ENCODE measurements at regions not wholly inside any gene's neighbourhood (a gene's known extent, or its start where the extent isn't known, plus 50 kb on each side); places are given as distances from the start of the nearest gene placed in this dataset.

DNA sequence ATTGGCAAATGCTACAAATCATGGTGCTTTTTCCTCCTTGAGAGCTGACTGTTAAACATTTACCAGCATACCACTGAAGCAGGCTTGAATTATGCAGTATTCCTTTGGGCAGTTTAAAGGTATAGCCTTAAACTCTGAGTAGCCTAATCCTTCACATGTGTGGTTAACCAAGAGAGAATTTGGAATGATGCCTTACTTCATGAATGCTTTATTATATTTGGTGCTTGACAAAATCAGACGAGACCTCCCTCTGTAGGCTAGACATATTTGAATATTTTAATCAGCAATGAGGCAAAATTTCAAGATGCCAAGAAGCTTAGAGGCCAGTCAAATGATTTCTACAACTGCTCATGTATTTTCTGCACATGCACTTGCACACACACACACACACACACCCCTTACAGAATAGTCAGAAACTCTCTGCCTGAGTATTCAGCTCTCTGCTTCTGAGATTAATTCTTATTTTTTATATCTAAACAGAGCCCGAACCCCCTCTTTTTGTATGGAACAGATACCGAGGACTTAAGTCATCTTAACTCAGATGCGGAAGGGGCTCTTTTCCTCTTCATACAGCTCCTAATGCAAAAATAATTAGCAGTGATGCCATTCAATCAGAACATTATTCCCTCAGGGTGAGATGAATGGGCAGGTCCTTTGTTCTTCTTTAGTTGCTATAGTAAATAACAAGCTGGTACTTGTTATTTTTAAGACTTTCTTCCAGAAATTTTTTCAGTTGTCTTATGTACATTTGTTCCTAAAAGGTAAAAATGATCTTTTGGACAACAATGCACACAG is 195.5 kb upstream of the TMC3 start:
- DNase-seq = no peak

GRCh38 chr15:81567924-81568323 is 193.9 kb upstream of the TMC3 start:
- no peak for DNase-seq

- DNase-seq = no peak
Observed at GRCh38 chr15:81562986-81563385, 189.0 kb upstream of the TMC3 start.

DNA sequence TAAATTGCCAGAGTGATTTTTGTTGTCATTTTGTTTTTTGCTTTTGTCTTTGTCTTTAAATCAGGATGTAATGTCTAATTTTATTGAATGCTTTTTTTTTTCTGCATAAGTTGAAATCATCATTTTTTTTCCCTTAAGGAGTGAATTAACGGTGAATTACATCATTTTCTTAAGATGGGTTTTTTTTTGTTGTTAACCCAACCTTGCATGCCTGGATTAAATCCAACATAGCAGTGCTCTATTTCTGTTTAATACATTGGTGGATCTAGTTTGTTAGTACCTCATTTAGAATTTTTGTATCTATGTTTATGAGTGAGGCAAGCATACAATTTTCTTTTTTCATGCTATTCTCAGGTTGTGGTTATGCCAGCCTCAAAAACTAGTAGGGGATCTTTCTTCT is 186.4 kb upstream of the TMC3 start:
- no peak for DNase-seq

DNA sequence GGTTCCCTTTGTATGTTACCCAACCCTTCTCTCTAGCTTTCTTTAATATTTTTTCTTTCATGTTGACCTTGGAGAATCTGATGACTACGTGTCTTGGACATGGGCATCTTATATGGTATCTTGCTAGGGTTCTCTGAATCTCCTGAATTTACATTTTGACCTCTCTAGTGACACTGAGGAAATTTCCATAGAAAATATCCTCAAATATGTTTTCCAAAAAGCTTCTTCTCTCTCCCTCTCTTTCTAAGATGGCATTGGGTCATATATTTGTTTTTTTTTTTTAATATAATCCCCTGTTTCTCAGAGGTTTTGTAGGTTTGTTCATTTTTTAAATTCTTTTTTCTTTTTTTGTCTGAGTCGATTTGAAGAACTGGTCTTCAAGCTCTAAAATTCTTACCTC is 184.0 kb upstream of the TMC3 start:
- no peak for DNase-seq

GRCh38 chr15:81555346-81555745 is 181.3 kb upstream of the TMC3 start:
- no peak for DNase-seq

DNA sequence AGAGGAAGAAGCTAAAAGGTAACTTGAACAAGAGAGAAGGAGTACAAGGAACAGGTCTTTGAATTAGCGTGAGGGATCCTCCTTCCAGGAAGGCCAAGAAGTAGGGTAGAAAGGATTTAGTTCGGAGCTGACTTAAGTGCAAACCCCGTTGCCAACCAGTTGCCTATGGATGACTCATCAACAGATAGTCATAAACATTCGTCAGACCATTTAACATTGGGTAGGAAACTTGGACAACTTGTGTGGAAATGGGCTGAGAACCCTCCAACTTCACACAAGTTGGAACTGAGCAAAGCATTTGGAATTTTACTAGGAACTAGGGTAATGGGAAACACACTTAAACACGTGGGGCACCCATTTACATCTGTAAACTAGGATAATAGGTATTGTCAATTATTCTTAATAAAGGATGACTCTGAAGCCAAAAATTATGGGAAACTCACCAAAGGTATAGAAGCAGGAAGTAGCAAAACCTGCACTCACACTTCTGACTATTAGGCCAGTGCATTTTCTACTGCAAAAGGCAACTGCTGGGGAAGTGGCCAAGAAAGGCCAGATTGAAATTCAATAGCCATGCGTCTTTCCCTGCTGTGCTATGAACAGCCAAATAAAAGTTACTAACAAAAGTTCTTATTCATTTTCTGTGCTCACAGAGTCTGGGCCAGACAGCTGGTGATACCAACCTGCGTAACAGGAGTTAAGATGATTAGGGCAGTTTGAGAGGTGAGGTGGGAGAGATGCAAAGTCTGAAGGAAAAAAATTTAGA is 174.5 kb upstream of the TMC3 start:
- DNase-seq = no peak

DNA sequence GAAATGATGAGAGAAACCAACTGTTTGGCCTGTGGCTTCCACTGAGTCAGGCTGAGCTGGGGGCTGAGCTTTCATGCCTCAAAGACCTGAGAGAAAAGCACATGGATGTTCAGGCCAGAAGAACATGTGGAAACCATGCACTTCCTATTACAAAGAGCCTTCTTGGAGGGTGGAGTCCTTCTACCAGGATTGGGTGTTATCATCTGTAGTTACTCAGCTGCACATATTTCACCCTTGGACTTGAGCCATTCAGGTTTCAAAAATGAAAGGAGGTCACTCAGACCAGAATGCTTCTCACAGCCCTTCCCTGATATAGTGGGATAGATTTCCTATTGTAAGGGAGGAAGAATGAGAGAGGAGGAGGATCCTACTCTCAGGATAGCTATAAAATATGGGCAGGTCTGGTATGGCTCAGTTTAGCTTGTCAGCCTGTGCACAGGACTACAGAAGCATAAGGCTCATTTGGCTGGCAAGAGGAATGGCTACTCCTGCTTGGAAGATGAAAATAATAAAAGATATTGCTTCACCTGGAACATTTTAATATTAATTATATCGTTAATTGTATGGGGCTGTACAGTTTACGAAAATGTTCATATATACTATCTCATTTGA is 173.6 kb upstream of the TMC3 start:
- DNase-seq = no peak

DNA sequence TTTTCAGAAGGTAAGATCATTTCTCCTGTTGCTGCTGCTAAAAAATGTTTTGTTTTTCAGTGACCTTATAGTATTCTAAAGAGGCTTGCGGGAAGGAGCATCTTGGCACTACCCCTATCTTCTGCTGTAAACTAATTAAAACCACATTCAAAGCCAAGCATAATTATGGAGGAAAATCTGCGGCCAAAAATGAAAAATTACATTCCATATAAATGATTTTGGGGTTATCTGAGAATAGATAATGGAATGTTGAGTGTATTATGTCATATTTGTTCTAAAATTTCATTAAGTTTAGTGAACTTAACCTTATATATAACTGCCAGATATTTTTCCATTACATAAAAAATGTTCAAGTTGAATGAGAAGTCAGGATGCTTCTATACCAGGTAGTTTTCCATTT is 170.4 kb upstream of the TMC3 start:
- DNase-seq = no peak

DNA sequence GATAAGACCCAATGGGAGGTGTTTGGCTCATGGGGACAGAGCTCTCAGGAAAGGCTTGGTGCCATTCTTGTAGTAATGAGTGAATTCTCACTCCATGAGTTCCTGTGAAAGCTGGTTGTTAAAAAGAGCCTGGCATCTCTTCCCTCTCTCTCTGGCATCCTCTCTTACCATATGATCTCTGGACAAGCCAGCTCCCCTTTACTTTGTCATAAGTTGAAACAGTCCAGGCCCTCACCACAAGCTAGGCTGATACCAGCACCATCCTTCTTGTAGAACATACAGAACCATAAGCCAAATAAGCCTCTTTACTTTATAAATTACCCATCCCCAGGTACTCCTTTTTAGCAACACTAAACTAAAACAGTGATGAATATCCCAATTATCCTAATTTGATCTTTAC is 166.9 kb upstream of the TMC3 start:
- DNase-seq = no peak

DNA sequence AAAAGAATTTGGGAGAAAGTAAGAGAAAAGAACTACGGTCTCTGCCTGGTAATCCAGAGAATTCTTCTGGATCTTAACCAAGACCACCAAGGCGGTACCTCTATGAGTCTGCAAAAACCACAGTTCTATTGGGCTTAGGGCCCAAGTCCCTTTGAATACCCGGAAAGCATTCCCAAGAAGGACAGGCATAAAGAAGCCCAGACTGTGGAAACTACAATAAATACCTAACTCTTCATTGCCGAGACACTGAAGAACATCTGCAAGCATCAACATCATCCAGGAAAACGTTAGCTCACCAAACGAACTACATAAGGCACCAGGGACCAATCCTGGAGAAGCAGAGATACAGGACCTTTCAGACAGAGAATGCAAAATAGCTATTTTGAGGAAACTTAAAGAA is 162.3 kb upstream of the TMC3 start:
- DNase-seq = no peak

- no peak for DNase-seq
Observed at GRCh38 chr15:81534124-81534523, 160.1 kb upstream of the TMC3 start.

DNA sequence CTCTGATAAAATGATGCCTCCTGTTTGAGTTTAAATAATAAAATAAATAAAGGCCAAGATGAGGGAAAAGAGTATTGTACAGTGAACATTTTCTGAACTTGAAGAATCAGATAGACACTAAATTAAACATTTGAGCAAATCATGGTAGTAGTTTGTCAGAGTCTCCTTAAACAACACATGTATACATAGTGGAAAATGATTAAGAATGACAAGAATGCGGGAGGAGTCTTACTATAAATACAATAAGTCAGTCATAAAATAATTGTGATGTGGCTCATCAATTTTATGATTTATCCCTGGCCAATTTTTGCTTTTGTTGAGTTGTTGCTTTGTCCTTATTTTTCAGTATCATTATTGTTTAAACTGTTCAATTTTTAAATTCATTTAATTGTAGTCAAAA is 158.0 kb upstream of the TMC3 start:
- DNase-seq = no peak

GRCh38 chr15:81531109-81531592 is 157.1 kb upstream of the TMC3 start:
- DNase-seq = no peak

GRCh38 chr15:81530271-81530691 is 156.3 kb upstream of the TMC3 start:
- no peak for DNase-seq

- no peak for DNase-seq
Observed at GRCh38 chr15:81529481-81529880, 155.5 kb upstream of the TMC3 start.

GRCh38 chr15:81526029-81526428 is 152.0 kb upstream of the TMC3 start:
- DNase-seq = no peak

- no peak for DNase-seq
Observed at GRCh38 chr15:81524496-81524895, 150.5 kb upstream of the TMC3 start.

DNA sequence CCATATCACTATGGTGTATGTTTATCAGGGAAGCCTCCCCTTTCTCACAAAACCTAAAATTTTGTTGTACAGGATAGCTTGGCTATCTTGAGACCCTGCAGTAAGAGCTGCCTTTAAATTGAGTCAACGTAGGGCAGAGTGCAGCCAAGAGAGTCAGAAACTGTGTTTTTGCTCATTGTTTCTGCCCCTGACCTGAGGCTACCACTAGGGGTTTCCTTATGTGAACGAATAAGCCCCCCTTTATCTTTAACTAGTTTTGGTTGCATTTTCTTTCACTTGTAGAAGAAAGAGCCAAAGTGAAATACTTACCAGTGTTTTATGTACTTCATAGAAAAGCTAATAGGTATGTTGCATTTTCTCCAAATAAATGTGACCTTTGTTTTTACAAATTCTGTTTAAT is 149.9 kb upstream of the TMC3 start:
- no peak for DNase-seq

GRCh38 chr15:81520480-81520879 is 146.5 kb upstream of the TMC3 start:
- no peak for DNase-seq

DNA sequence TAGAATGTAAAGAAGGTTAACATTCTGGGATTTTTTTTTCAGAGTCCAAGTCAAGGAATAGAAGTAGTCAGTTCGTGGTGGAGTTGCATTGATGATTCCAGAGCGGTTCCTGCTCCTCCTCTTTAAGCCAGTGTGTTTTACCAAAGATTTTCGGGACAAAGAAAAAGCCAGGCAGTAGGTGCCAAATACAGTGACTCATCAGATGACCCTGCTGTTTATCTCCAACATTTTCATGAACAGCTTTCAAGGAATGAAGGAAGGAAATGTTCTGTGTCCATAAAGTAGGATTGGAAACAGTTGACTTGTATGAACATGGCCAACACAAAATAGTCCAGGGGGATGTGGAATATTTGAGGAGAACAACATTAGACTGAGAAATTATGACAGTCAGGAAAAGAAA is 142.4 kb upstream of the TMC3 start:
- no peak for DNase-seq

DNA sequence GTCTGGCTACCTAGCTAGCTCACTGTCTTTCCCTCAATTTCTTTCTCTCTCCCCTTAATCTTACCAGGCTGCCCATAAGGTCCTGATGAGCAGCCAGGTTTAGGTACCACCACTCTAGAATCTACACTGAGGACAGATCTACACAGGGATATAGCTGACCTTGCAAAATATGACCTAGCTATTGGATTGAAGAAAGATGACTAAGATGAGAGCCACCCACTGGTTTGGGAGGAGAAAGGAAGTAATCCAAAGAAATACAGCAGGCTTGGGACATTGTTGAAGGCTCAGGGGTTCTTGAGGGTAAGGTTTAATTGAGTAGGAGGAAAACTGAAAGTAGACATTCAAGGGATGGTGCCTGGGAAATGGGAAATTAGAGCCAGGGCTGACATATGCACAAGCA is 142.0 kb upstream of the TMC3 start:
- no peak for DNase-seq

DNA sequence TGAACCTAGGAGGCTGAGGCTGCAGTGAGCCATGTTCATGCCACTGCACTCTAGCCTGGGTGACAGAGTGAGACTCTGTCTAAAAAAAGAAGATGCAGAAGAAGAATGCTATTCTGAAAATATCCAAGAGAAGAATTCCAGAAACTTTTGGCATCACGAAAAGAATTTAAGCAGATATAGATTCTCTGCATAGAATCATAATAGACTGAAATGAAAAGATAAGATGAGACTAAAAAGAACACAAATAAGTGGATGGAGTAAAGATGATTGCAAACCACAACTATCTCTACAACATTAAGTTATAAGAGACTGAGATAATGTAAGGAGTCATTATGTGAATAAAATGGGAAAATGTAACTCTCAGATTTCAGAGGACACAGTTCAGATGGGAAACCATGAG is 140.7 kb upstream of the TMC3 start:
- no peak for DNase-seq

DNA sequence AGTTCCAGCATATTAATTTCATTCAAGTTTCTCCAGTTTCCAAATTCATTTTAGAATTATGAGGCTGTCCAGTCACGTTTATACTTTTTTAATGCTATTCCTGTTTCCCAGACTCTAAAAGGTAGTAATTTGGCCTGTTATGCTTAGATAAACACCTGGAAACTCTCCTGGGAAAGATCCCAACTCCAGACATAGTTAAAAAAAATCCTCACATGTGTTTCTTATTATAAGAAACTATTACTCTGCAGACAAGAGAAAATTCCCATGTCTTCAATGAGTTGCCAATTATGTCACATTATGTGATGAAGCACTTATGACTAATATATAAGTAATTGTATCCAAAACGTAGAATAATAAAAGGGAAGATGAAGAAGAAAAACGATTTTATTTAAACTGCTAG is 137.1 kb upstream of the TMC3 start:
- DNase-seq = no peak

All from NCI-H1048 (cell line).